Activated CD4-positive, alpha-beta T cell treated with anti-CD3 and anti-CD28 coated beads, Interleukin-2, amount 10 ng/mL, durations not matched to agents 24 days and 14 days (primary cell): ENCODE measurements at regions not wholly inside any gene's neighbourhood (a gene's known extent, or its start where the extent isn't known, plus 50 kb on each side); places are given as distances from the start of the nearest gene placed in this dataset.

Experiments used
- DNase-seq: peaks from one replicate; pipeline ENCODE4 v3.0.0; 2022
- H3K27ac Mint-ChIP-seq: one replicate; pipeline ENCODE4 v1.8.0; 2022; ENCODE audit warnings: mild to moderate bottlenecking, mixed read lengths
- H3K27me3 Mint-ChIP-seq: one replicate; pipeline ENCODE4 v1.8.0; 2022; ENCODE audit warnings: mixed read lengths
- H3K36me3 Mint-ChIP-seq: one replicate; pipeline ENCODE4 v1.8.0; 2022; ENCODE audit warnings: low read depth, mild to moderate bottlenecking, mixed read lengths
- H3K4me1 Mint-ChIP-seq: one replicate; pipeline ENCODE4 v1.8.0; 2021; ENCODE audit warnings: mixed read lengths
- H3K4me3 Mint-ChIP-seq: one replicate; pipeline ENCODE4 v1.8.0; 2022; ENCODE audit warnings: mild to moderate bottlenecking, moderate library complexity, mixed read lengths
- H3K9me3 Mint-ChIP-seq: one replicate; pipeline ENCODE4 v1.8.0; 2021; ENCODE audit warnings: mixed read lengths
- intact Hi-C: fragments of 100-400 bp; cut with micrococcal nuclease; formaldehyde crosslinking; loops from one replicate; pipeline ENCODE4 v1.15.1; 2023

DNA sequence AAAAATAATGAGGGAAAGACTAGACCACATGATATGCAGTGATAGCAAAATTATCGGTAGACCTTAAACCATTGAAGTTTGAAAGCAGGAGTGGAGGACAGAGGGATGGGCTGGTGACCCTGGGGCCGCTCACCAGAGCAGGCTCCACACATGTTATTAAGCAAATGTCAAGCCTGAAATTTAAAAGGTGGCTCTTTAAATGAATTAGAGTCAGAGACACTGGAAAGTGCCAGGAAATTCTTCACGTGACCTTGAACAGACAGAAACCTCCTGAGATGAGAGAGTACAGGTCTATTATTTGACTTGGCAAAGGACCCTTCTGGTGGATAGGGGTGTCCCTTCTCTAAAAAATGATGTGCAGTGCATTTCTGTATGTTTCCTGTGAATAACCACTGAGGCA, 111.0 kb upstream of the CPEB4 start:
- no peak overlapping the region for H3K4me3 Mint-ChIP-seq
- intact Hi-C loops: no loop called here
- DNase-seq: no peak
- H3K9me3 Mint-ChIP-seq: peaks cover 2% of the 10 kb centered on the region
- peaks cover under 1% of the 10 kb centered on the region for H3K36me3 Mint-ChIP-seq
- H3K4me1 Mint-ChIP-seq: peaks cover 10% of the 10 kb centered on the region
- peaks cover 5% of the 10 kb centered on the region for H3K27me3 Mint-ChIP-seq
- H3K27ac Mint-ChIP-seq: no peak overlapping the region

DNA sequence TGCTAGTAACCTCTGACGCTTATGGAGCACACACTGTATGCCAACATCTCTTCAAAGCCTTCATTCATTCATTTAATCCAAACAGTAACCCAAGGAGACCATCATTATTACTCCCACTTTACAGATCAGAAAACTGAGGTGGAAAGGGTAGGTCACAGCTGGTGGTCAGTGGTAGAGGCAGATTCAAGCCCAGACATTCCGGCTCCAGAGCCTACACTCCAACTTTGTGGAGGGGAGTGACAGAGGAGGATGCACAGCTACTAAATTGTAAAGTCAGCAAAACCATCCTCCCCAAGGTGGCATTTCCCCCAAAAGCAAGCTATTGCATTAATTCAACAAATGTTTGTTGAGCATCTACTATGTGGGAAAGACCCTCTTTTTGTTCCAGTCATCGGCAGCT, 110.5 kb upstream of the CPEB4 start:
- intact Hi-C loops: no loop called here
- H3K4me1 Mint-ChIP-seq: peaks cover 16% of the 10 kb centered on the region
- peaks cover 3% of the 10 kb centered on the region for H3K36me3 Mint-ChIP-seq
- no peak for DNase-seq
- H3K27me3 Mint-ChIP-seq: peaks cover 5% of the 10 kb centered on the region
- no peak overlapping the region for H3K4me3 Mint-ChIP-seq
- no peak overlapping the region for H3K27ac Mint-ChIP-seq
- H3K9me3 Mint-ChIP-seq: peaks cover 5% of the 10 kb centered on the region

DNA sequence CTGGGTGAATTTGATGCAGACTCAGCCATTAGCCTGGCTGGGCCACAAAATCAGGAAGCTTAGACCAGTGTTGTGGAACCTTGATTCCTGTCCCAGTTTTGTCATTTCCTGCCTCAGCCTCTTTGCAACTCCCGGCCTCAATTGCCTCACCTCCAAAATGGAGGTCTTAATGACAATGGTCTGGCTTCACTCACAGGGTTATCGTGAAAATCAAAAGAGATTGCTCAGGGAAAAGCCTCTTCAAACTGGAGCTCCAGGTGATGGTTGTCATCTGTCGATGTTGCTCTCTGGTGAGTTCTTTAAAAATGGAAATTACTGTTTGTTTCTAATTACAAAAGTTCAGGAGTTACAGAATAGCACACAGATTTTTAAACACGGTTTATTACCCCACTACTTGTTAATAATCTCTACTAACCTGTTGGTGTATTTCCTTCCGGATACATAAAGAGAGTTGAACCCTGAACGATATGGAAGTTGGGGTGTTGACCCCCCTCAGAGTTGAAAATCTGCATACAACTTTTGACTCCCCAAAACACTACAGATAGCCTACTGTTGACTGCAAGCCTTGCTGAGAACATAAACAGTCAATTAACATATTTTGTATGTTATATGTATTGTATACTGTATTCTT, 109.9 kb upstream of the CPEB4 start:
- Mint-ChIP-seq H3K4me3 (no peak overlapping the region), H3K36me3 (peaks cover 3% of the 10 kb centered on the region), H3K9me3 (peaks cover 5% of the 10 kb centered on the region), H3K27me3 (peaks cover 5% of the 10 kb centered on the region), H3K4me1 (peaks cover 16% of the 10 kb centered on the region), H3K27ac (no peak overlapping the region)
- DNase-seq: no peak
- intact Hi-C loops: no loop called here

DNA sequence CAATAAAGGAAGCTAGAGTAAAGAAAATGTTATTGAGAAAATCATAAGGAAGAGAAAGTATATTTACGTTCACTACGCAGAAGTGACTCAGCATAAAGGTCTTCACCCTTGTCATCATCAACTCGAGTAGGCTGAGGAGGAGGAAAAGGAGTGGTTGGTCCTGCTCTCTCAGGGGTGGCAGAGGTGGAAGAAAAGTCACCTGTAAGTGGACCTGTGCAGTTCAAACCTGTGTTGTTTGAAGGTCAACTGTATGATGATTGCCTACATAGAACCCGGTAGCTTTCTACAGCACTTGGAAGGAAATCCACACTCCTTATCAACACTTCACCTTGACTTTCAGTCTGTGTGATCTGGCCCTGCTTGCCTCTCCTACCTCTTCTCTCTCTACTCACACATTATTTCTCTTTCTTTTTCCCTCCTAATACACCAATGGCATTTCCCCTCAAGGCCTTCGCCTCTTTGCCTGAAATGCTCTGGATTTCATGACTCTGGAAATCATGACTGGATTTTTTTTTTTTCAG, 109.3 kb upstream of the CPEB4 start:
- Mint-ChIP-seq H3K36me3 (peaks cover 3% of the 10 kb centered on the region), H3K27ac (no peak overlapping the region), H3K27me3 (peaks cover 5% of the 10 kb centered on the region), H3K4me3 (no peak overlapping the region), H3K4me1 (peaks cover 16% of the 10 kb centered on the region), H3K9me3 (peaks cover 5% of the 10 kb centered on the region)
- DNase-seq: no peak
- intact Hi-C loops: no loop called here

DNA sequence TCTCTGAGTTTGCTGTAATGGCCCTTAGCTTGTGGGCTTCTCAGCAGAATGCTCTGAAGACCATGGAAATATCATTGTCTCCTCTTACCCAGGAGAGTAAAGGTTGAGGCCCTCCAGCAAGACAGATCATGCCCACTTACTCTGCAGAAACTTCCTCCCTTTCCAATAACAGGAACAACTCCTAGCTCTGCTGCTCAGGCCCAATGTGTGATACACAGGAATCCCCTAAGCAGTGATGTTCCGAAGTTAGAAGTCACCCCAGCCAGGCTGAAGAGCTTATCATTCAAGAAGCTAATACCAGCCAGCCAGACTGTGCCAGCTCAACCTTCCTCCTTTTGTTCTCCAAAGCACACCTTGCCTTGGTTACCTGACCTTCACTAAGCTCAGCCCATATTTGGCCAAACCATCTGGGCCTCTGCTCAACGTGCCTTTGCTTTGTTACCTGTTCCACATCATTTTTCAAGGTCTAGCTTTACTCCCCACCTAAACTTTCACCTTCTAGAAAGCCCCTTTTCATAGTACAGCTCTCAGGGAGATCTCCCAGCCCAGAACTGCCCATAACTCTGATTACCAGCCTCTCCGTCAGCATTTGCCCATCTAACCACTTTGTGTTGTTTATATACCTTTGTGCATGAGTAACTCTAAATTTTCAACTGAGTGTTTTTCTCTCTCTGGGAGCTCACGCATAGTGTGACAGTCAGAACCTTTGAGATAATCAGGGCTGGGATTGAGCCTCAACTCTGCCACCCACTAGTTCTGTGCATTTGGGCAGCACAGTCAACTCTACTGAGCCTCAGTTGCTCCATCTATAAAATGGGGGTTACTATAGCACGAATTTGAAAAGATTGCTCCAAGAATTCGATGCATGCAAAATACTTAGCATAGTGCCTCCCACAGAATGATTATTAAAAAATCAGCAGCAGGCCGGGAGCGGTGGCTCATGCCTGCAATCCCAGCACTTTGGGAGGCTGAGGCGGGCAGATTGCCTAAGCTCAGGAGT, 107.6 kb upstream of the CPEB4 start:
- intact Hi-C loops: loop anchor here (10.0 kb wide), 1 partner anchor 104 kb away; the partner anchor contains the start of gene CPEB4
- H3K36me3 Mint-ChIP-seq: peaks cover 3% of the 10 kb centered on the region
- no peak overlapping the region for H3K27ac Mint-ChIP-seq

DNA sequence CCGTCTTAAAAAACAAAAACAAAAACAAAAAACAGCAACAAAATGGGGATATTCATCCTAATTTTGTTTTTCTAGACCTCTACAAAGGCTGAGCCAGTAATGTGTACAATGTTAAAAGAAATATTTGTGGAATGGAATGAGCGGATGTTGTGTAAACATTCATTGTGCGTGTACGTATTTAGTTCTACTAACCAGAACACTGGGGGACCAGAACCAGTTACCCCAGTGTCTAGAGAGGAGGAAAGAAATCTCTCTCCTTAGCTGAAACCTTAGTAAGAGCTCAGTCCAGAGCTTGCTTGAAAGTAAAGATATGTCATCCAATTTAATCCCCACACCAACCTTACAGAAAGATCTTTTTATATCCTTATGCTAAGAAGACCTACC, 106.7 kb upstream of the CPEB4 start:
- H3K4me3 Mint-ChIP-seq: peak overlapping the region; percentile 37
- H3K36me3 Mint-ChIP-seq: peaks cover 3% of the 10 kb centered on the region
- no peak for DNase-seq
- peaks cover 16% of the 10 kb centered on the region for H3K4me1 Mint-ChIP-seq
- peaks cover 2% of the 10 kb centered on the region for H3K27me3 Mint-ChIP-seq
- intact Hi-C loops: loop anchor here (10.0 kb wide), 1 partner anchor 103 kb away; the partner anchor contains the start of gene CPEB4
- H3K9me3 Mint-ChIP-seq: peaks cover 5% of the 10 kb centered on the region
- H3K27ac Mint-ChIP-seq: peak overlapping the region; percentile 91

More for the DNA sequence above, 107.6 kb upstream of the CPEB4 start:
- Mint-ChIP-seq H3K4me1 (peaks cover 16% of the 10 kb centered on the region), H3K27me3 (peaks cover 2% of the 10 kb centered on the region), H3K9me3 (peaks cover 5% of the 10 kb centered on the region), H3K4me3 (no peak overlapping the region)
- no peak for DNase-seq

DNA sequence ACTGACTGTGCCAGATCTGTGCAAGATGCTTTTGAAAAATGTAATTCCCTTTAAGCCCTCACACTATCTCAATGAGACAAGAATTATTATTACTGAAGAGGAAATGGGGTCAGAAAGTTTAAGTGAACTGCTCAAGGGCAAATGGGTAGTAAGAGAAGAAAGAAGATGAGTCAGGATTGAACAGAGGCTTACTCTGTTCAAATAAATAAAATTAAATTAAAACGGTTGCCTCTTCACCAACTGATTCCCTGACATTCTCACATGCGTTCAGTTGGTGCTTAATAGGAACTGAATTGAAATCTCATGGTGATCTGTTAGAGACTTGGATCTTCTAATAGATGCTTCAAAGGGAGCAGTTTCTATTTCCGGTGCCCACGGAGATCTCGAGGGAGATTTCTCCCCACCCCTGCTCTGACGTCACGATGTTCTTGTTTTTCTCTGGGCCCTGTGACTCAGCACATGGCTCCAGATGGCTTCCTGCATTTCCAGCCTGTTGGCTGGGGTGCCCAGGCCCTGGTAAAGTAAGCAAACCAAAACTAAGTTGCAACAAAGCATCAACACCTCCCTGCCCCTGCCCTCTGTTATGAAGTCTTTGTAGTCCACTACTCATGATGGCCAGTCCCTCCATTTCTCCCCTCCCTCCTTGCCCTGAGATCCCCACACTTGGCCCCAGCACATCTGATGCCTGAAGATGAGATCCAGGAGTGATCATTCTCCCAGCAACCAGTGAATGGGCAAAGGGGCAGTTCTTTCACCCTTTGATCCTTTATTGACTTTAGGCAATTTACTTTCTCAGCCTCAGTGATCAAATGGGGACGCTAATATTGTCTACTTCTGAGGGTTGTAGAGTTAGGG, 106.1 kb upstream of the CPEB4 start:
- Mint-ChIP-seq H3K27me3 (no peaks in the 10 kb centered on the region), H3K4me1 (peaks cover 16% of the 10 kb centered on the region), H3K9me3 (peaks cover 5% of the 10 kb centered on the region), H3K27ac (peak overlapping the region; percentile 91), H3K36me3 (peaks cover 3% of the 10 kb centered on the region), H3K4me3 (peak overlapping the region; percentile 37)
- intact Hi-C loops: loop anchor here (10.0 kb wide), 1 partner anchor 103 kb away; the partner anchor contains the start of gene CPEB4
- DNase-seq: peak; percentile 86

DNA sequence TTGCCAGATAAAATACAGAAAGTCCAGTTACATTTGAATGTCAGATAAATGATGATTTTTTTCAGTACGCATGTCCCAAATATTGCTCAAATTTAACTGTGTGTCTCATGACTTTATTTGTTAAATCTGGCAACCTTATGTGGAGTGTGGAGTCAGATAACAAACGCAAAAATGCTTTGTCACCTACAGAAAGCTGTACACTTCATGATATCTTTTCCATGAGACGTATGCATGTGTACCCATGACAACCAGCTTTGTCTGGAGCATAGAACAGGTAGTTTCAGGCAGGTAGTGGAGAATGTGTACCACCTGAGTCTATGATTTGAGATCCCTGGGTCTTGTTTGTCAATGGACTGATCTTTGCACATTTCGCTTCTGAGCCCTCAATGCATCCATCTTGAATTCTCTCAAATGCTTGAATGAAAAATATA, 105.5 kb upstream of the CPEB4 start:
- no peak for DNase-seq
- intact Hi-C loops: loop anchor here (10.0 kb wide), 1 partner anchor 102 kb away; the partner anchor contains the start of gene CPEB4
- no peaks in the 10 kb centered on the region for H3K27me3 Mint-ChIP-seq
- peaks cover 3% of the 10 kb centered on the region for H3K36me3 Mint-ChIP-seq
- peaks cover 16% of the 10 kb centered on the region for H3K4me1 Mint-ChIP-seq
- H3K4me3 Mint-ChIP-seq: no peak overlapping the region
- peaks cover 5% of the 10 kb centered on the region for H3K9me3 Mint-ChIP-seq
- peak overlapping the region; percentile 91 for H3K27ac Mint-ChIP-seq

DNA sequence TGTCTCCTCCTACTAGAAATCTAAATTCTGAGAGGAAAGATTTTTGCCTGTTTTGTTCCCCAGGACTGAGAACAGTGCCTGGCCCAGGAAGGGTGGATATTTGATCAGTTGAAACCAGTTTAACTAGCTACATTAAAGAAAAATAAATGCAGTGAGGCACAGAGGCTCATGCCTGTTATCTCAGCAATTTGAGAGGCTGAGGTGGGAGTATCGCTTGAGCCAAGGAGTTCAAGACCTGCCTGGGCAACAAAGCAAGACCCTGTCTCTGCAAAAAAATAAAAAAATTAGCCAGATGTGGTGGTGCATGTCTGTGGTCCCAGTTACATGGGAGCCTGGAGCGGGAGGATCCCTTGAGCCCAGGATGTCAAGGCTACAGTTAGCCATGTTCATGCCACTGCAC, 104.8 kb upstream of the CPEB4 start:
- Mint-ChIP-seq H3K4me1 (peaks cover 16% of the 10 kb centered on the region), H3K27ac (no peak overlapping the region), H3K4me3 (no peak overlapping the region), H3K36me3 (peaks cover 3% of the 10 kb centered on the region), H3K9me3 (peaks cover 5% of the 10 kb centered on the region), H3K27me3 (no peaks in the 10 kb centered on the region)
- DNase-seq: no peak
- intact Hi-C loops: loop anchor here (10.0 kb wide), 1 partner anchor 101 kb away; the partner anchor contains the start of gene CPEB4

DNA sequence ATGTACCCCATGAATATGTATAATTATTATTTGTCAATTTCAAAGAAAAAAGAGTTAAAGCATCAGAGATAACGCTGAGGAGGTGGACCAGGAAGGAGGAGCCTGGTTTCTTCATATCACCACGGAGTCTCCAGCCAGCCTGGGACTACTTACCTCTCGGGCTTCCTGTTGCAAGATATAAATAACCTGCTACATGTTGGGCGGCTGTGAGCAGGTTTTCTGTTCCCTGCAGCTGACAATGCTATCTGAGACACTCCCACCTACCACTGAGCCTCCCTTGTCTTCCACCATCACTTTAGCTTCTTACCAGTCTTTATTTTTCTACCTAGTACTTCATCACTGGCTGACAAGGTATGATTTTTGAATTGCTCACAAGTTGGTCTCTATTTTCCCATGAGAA, 102.7 kb upstream of the CPEB4 start:
- H3K36me3 Mint-ChIP-seq: peaks cover 3% of the 10 kb centered on the region
- peaks cover 16% of the 10 kb centered on the region for H3K4me1 Mint-ChIP-seq
- intact Hi-C loops: loop anchor here (10.0 kb wide), 1 partner anchor 99 kb away; the partner anchor contains the start of gene CPEB4
- no peak for DNase-seq
- no peak overlapping the region for H3K27ac Mint-ChIP-seq
- no peaks in the 10 kb centered on the region for H3K27me3 Mint-ChIP-seq
- peaks cover 5% of the 10 kb centered on the region for H3K9me3 Mint-ChIP-seq
- H3K4me3 Mint-ChIP-seq: no peak overlapping the region

DNA sequence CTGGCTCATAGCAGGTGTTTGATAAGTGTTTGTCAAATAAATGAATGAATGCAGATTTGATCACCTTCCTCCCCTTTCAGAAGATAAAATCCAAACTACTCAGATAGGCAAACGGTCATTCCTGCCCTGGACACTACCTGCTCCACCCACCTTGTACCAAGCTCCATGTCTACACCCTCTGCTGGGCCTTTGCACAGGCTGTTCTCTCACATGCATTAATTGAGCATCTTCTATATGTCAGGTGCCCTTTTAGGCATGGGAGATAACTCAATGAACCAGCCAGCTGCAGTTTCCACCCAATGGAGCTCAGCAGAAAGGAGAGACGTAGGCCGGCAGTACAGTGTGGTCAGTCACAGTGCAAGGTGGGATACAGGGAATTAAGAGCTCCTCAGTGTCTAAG, 102.3 kb upstream of the CPEB4 start:
- Mint-ChIP-seq H3K9me3 (peaks cover 5% of the 10 kb centered on the region), H3K27me3 (no peaks in the 10 kb centered on the region), H3K27ac (no peak overlapping the region), H3K36me3 (peaks cover 3% of the 10 kb centered on the region), H3K4me1 (peaks cover 14% of the 10 kb centered on the region), H3K4me3 (no peak overlapping the region)
- no peak for DNase-seq
- intact Hi-C loops: loop anchor here (10.0 kb wide), 1 partner anchor 99 kb away; the partner anchor contains the start of gene CPEB4

DNA sequence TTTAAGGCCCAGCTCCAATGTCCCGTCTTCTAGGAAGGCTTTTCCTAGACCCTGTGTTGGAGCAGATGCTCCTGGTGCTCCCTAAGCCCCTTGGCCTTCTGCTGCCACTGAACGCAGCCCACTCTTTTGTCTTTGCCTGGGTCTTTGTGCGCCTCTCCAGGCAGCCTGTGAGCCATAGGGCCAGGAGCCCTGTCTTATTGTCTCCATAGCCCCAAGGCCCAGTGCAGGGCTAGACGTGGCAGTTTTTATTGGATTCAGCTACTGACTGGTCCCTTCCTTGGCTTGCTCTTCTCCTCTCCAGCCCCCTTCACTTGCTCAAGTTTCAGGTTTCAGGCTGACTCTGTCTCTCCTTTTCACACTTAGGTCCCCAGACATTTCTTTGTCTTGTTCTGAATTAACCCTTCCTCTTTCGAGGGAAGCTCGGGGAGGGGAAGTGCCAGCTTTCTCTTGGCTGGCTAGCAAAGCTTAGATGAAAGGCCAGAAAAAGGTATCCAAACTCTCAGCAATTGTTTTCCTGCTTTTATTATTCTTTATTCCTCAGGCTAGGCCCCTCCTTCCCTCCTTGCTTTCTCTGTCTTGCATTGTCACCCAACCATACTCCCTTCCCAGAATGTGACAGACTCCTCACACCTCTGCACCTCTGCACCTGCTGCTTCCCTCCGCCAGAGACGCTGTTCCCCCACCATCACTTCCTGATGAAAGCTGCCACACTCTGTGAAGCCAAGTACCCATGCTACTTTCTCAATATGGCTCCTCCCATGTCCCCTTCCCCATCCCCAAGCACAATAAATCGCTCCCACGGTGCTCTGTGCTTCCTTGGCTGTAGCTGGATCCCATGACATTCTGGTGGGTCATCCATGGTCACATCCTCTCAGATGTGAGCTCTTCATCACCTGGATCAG, 101.6 kb upstream of the CPEB4 start:
- intact Hi-C loops: loop anchor here (10.0 kb wide), 1 partner anchor 98 kb away; the partner anchor contains the start of gene CPEB4
- peaks cover 12% of the 10 kb centered on the region for H3K4me1 Mint-ChIP-seq
- DNase-seq: no peak
- peaks cover 5% of the 10 kb centered on the region for H3K9me3 Mint-ChIP-seq
- no peak overlapping the region for H3K27ac Mint-ChIP-seq
- H3K36me3 Mint-ChIP-seq: peaks cover 3% of the 10 kb centered on the region
- H3K4me3 Mint-ChIP-seq: no peak overlapping the region
- no peaks in the 10 kb centered on the region for H3K27me3 Mint-ChIP-seq
